Left hindlimb (tissue), 1 donor: ENCODE measurements at regions not wholly inside any gene's neighbourhood (a gene's known extent, or its start where the extent isn't known, plus 50 kb on each side); places are given as distances from the start of the nearest gene placed in this dataset.
"Not testable (repeated sequence)": the region's sequence is repeated elsewhere in the genome, so short reads cannot be mapped to it uniquely, and the experiment has no call there.

Experiments
- DNase-seq: peaks from one replicate; pipeline ENCODE4 v3.0.0-alpha.2; 2018

GRCh38 chr5:174828804-174829510, 104.6 kb downstream of the MSX2 start:
- no peak for DNase-seq

DNA sequence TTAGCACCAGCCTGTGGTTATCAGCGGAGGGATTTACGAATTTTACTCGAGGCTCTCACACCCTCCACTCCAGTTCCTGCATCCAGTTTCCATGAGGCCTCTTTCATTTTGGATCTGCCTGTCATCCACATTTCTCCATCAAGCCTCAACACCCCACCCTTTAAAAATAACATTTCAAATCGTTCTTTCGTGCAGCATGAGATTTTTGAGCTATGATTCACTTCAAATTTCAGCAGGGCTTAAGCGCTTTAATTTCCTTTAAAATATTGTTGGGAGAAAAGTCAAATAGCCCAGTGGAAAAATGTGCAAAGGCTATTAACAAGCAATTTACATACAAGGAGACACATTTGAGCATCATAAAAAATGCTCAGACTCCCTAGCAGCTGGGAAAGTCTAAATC, 103.2 kb downstream of the MSX2 start:
- no peak for DNase-seq

GRCh38 chr5:174825587-174825986, 101.2 kb downstream of the MSX2 start:
- DNase-seq: no peak

- no peak for DNase-seq
Measured at GRCh38 chr5:174818430-174818829, 94.0 kb downstream of the MSX2 start.

DNA sequence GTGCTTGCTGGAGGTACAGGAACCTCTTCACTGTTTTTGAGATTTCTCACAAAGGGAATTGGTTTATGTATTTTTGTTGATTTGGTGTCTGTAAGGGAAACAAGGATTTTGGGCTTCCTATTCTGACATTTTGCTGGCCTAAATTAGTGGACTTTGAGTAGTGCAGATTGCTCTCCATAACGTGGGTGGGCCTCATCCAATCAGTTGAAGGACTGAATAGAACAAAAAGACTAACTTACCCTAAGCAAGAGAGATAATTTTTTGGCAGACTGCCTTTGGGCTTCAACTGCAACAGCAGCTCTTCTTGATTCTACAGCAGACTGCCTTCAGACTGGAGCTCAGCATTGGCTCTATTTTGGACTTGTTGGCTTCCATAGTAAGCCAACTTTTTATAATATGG, 93.2 kb downstream of the MSX2 start:
- DNase-seq: no peak

DNA sequence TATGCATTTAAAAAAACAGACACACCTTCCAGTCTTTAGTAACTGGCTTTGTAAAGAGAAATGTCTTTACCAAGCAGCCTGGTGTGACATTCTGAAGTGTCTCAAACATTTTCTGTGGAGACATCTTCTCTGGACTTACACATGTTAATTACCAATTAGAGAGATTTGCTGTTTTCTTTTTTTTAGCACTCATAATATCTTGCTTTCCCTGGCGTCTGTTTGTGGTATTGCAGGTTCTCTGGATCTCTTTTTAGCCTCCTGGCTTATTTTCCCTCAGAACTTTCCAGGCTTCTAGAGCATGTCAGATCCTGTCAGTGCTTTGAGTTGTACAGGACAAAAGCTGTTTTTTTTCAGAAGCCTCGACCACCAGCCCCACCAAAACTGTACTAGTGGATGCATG, 92.5 kb downstream of the MSX2 start:
- DNase-seq: no peak

GRCh38 chr5:174811438-174811837, 87.1 kb downstream of the MSX2 start:
- DNase-seq: no peak

DNA sequence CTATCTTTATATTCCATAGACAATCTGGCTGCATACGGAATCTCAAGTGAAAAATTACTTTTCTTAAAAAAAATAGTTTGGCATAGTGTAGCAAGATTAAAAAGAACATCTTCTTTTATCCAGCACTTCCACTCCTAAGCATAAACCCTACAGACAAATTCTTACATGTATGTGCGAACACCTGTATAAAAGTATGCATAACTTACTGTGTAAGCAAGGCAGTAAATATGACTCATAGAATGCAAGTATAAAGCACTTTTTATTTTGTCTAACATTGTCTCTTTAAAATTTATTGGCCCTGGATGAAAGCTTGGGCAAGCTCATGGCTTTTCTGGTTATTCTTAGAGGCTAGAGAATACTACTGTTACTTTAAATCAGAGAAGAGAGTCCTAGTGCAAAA, 86.4 kb downstream of the MSX2 start:
- no peak for DNase-seq

- DNase-seq: no peak
Measured at GRCh38 chr5:174807471-174807870, 83.1 kb downstream of the MSX2 start.

DNA sequence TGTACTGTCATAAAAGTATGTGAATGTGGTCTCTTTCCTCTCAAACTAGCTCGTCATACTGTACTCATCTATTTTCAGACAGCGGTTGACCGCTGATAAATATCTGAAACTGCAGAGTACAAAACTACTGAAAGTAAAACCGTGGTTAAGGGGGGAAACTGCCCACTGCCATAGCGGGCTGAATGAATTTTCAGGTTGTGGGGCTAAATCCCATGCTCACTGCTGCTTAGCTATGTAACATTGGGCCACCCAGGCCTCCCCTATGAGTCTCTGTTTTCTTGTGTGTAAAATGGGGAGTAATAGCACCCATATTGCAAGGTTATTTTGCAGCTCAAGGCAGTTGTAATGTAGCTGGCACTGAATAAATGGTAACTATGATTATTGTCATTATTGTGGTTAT, 82.3 kb downstream of the MSX2 start:
- no peak for DNase-seq

DNA sequence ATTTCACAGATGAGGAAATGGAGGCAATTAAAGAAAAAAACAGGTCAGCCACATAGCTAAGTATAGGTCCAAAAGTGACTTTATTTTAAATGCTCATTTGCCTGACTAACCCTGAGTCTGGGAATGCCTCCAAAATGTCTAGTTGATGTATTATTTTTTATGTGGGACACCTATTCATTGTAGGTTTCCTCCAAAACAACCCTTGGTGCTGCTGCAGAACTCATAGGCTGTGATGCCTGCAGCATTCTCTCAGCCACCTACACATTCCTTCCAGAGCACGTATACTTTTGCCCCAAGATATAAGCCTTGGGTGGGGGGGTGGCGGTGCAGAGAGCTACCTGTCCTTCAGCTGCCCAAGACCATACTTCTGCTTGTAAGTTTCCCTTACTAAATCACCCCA, 77.4 kb downstream of the MSX2 start:
- no peak for DNase-seq

DNA sequence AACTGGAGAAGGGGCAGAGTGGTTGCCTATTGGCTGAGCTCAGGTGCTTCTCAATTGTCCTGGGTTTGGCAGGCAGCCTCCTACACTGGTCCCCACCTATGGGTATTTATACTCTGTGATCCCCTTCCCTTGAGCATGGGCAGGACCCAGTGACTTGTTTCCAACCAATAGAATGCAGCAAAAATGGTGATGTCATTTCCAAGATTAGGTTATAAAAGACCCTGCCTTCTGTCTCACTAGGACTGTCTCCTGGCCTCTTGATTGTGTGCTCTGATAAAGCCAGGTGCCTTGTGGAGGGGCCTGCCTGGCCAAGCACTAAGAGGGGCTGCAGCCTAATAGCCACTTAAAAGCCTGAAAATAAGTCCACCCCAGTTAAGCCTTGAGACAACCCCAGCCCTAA, 76.1 kb downstream of the MSX2 start:
- no peak for DNase-seq

DNA sequence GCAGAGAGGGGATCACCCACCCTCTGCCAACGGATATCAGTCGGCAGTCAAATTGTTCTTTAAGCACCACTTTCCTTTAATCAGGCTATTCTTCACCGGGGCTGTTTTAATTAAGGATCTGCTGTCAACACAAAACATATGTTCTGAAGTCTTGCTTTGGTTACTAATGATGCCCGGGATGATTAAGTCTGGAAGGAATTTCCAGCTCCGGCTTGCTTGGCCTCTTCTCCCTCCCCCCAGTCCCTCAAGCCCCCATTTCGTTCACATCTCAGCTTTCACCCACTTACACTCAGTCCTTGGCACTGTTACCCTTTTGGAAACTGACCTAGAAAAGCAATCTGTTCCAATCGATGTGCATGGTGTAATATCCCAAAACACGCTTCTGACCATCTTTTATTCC, 74.7 kb downstream of the MSX2 start:
- DNase-seq: no peak

DNA sequence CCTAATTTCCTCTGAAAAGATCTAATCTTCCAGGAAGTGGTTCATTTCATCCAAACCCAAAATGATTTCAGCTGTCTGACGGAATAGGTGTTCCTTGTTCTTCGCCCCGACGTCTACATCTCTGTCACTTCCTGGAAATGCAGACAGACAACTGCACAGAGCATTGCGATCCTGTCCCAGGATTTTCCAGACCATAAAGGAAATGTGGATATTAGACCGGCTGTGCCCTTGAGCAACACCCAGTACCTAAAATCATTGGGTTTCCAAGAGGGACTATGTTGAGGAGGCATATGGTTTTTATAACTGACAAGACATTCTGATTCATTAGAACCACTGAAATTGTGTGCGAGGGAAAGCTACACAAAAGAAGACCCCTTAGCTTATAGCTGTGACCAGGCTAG, 74.2 kb downstream of the MSX2 start:
- no peak for DNase-seq

- DNase-seq: no peak
Measured at GRCh38 chr5:174796711-174797192, 72.4 kb downstream of the MSX2 start.

- no peak for DNase-seq
Measured at GRCh38 chr5:174794931-174795672, 70.7 kb downstream of the MSX2 start.

DNA sequence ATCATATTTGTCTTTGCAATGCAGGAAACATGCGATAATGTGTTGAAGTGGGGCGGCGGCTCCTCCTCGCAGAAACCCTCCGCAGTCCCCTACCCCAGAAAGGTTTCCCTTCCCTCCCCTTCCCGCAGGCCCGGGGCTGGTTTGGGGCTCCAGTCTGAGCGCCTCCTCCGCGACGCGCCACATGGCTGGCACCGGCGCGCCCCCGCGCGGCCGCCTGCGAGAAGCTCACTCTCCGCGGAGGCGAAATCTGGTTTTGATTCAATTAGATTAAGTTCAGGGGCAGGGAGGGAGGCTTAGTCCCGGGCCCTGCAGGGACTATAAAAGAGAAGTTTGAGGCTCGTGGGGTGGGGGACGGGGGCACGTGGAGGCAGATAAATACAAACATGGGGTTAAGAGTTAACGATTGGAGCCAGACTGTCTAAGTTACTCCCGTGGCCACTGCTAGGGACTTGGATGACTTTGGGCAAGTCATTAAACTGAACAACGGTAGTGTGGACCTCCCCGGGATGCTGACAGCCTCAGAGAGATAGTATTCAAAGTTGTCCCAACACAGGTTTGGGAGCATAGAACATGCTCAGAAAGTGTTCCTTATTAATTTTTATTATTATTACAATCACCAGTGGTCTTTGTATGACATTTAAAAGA, 69.4 kb downstream of the MSX2 start:
- peak; percentile 74 for DNase-seq

GRCh38 chr5:174793076-174793475, 68.7 kb downstream of the MSX2 start:
- DNase-seq: no peak

DNA sequence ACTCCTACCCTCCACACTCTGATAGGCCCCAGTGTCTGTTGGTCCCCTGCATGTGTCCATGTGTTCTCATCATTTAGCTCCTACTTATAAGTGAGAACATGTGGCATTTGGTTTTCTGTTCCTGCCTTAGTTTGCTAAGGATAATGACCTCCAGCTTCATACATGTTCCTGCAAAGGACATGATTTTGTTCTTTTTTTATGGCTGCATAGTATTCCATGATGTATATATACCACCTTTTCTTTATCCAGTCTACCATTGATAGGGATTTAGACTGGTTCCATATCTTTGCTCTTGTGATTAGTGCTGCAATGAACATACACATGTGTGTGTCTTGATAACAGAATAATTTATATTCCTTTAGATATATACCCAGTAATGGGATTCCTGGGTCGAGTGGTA, 67.9 kb downstream of the MSX2 start:
- DNase-seq: not testable (repeated sequence)

DNA sequence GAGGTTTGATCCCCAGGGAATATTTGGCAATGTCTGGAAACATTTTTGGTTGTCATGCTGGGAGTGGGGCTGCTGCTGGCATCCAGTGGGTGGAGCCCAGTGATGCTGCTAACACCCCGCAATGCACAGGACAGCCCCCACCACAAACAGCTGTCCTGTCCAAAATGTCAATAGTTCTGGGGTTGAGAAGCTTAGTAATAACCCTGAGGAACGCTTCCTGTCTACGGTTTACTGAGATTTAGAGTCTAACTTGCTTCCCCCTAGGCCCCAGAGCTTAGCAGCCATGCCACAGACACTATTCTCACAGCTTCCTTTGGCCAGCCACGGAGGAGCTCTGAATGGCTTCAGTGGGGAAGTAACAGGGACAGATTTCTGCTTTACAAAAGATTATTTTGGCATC, 66.5 kb downstream of the MSX2 start:
- DNase-seq: no peak

GRCh38 chr5:174789596-174789995, 65.2 kb downstream of the MSX2 start:
- DNase-seq: no peak

DNA sequence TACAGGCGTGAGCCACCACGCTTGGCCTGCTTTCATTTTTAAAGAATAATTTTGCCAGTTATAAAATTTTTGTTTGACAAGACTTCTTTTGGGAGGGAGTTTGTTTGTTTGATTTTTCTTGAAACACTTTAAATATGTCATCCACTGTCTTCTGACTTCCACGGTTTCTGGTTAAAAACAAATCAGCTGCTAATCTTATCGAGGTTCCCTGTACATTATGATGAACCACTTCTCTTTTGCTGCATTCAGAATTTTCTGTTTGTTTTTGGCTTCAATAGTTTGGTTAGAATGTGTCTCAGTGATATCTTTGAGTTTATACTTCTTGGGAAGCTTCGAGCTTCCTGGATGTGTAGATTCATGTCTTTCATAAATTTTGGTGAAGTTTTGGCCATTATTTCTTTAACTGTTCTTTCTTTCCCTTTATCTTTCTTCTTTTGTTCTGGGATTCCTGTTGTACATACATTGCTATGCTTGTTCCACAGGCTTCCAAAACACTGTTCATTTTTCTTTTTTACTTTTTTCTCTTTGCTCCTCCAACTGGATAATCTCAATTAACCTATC, 60.8 kb downstream of the MSX2 start:
- DNase-seq: no peak
